ENCODE measurements at regions not wholly inside any gene's neighbourhood (a gene's known extent, or its start where the extent isn't known, plus 50 kb on each side); places are given as distances from the start of the nearest gene placed in this dataset.

- TF ChIP-seq, protein P1, sequence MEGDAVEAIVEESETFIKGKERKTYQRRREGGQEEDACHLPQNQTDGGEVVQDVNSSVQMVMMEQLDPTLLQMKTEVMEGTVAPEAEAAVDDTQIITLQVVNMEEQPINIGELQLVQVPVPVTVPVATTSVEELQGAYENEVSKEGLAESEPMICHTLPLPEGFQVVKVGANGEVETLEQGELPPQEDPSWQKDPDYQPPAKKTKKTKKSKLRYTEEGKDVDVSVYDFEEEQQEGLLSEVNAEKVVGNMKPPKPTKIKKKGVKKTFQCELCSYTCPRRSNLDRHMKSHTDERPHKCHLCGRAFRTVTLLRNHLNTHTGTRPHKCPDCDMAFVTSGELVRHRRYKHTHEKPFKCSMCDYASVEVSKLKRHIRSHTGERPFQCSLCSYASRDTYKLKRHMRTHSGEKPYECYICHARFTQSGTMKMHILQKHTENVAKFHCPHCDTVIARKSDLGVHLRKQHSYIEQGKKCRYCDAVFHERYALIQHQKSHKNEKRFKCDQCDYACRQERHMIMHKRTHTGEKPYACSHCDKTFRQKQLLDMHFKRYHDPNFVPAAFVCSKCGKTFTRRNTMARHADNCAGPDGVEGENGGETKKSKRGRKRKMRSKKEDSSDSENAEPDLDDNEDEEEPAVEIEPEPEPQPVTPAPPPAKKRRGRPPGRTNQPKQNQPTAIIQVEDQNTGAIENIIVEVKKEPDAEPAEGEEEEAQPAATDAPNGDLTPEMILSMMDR (conservative IDR thresholded peaks at IDR 0.05; ENCODE audit: low read length), result no peak
- DNase-seq (ENCODE audit: low read depth), result no peak
- no peak overlapping the region for H3K4me3 ChIP-seq (ENCODE audit: low read length)
Measured at GRCh38 chr11:112826788-112827187, 134.4 kb upstream of the NCAM1 start.

DNA sequence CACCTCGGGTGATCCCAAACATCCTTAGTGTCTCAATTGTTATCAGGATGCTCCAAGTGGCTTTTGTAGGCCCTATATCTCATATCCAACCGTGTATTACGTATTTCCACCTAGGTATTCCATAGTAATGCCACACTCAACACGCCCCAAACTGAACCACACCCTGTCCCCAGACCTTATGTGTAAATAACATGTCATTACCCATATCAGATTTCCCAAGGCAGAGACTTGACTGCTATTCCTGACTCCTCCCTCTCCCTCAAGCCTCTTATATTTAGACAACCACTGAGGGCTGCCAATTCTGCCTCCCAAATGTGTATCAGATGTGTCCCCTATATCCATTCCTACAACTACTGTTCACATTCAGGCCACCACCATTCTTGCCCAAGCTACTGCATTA, 132.8 kb upstream of the NCAM1 start:
- H3K4me3 ChIP-seq (ENCODE audit: low read length), result no peak overlapping the region
- DNase-seq (ENCODE audit: low read depth), result no peak
- TF ChIP-seq, protein P1 (conservative IDR thresholded peaks at IDR 0.05; ENCODE audit: low read length), result no peak

DNA sequence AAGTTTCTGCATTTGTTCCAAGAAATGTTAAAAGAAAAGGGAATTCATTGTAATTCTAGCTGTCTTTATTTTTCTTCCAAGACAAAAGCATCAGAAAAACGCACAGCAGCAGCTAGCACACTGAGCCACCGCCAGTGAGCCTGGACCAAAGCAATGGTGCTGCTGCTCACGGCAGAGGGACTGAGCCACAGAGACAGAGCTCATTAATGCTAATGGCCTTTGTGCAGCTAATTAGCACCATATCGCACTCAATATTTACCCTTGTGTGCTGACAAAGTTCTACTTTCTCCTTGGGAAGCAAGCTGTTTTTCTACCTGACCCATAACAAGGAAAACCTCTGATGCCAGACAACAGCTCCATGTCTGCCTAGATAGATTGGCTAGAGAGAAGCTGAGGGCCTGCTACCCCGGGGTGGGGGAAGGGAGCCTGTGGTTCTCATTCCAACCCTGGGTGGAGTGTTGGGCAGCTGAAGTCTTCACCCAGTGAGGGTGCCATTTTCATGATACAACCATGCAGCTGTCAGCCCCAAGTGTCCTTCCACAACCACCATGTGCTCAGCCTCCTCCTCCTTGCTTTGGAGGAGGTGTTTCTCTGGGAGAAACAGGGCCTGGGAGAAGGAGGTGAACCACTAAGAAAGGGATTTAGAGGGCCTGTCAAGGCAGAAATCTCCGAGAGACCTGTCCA, 131.1 kb upstream of the NCAM1 start:
- TF ChIP-seq, protein P1 (conservative IDR thresholded peaks at IDR 0.05; ENCODE audit: low read length), result no peak
- H3K4me3 ChIP-seq (ENCODE audit: low read length), result no peak overlapping the region

DNA sequence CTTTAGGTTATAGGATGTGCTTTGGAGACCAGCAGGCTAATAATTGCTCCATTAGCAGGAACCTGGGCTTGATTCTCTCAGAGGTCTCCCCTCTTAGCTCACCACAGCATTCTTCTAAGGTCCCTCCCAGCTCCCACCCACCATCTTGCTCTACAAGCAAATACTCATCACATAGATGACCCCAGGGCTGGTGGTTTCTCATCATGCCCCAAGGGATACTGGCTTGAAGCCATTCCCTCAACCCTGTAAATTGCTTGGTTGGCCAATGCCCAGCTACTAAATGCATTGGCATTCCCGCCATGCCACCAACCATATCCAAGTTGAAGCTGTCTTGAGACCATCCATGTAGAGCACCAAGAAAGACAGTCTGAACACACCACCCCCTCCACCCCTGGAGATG, 130.2 kb upstream of the NCAM1 start:
- TF ChIP-seq, protein P1 (conservative IDR thresholded peaks at IDR 0.05; ENCODE audit: low read length), result no peak

More for the DNA sequence above, 131.1 kb upstream of the NCAM1 start:
- DNase-seq (ENCODE audit: low read depth), result no peak

GRCh38 chr11:112831969-112832766, 129.1 kb upstream of the NCAM1 start:
- TF ChIP-seq, protein P1 (conservative IDR thresholded peaks at IDR 0.05; ENCODE audit: low read length), result no peak
- DNase-seq (ENCODE audit: low read depth), result no peak
- H3K4me3 ChIP-seq (ENCODE audit: low read length), result no peak overlapping the region

More for the DNA sequence above, 130.2 kb upstream of the NCAM1 start:
- no peak for DNase-seq (ENCODE audit: low read depth)
- no peak overlapping the region for H3K4me3 ChIP-seq (ENCODE audit: low read length)

GRCh38 chr11:112834277-112834755, 126.9 kb upstream of the NCAM1 start:
- TF ChIP-seq, protein P1 (conservative IDR thresholded peaks at IDR 0.05; ENCODE audit: low read length), result no peak
- H3K4me3 ChIP-seq (ENCODE audit: low read length), result no peak overlapping the region
- DNase-seq (ENCODE audit: low read depth), result no peak

Measured in AG10803 (cell line).